ENCODE measurements at regions not wholly inside any gene's neighbourhood (a gene's known extent, or its start where the extent isn't known, plus 50 kb on each side); places are given as distances from the start of the nearest gene placed in this dataset.
"Not testable (repeated sequence)": the region's sequence is repeated elsewhere in the genome, so short reads cannot be mapped to it uniquely, and the experiment has no call there.

DNA sequence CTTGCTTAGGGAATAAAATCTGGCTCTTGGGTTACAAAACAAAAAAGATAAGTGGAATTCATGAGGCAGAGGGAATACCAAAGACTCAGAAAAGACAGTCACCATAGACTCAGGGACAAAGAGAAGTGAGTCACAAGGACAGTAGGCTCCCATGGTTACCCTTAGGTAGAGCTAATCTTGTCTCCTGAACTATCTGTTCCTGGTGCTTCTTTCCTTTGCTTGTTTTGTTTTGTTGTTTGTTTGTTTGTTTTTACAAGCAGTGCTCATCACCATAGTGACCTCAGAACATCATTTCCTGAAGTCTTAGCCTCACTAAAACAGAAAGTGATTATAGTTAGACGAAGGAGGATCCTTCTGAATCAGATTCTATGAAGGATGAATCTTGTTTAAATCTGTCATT, 142.3 kb upstream of the SOX21 start:
- CTCF ChIA-PET = no interaction called here
- POLR2A ChIA-PET = no interaction called here
- no peak for DNase-seq (ENCODE audit: low read depth, low spot score)
- no peaks in the 10 kb centered on the region for H3K9me3 ChIP-seq (ENCODE audit: control insufficient read depth, insufficient read depth, low read length)
- H3K27ac ChIP-seq (ENCODE audit: low read depth, low read length) = no peak overlapping the region
- no peaks in the 10 kb centered on the region for H3K27me3 ChIP-seq (ENCODE audit: control insufficient read depth, insufficient read depth, low read length)
- TF ChIP-seq, protein P1, sequence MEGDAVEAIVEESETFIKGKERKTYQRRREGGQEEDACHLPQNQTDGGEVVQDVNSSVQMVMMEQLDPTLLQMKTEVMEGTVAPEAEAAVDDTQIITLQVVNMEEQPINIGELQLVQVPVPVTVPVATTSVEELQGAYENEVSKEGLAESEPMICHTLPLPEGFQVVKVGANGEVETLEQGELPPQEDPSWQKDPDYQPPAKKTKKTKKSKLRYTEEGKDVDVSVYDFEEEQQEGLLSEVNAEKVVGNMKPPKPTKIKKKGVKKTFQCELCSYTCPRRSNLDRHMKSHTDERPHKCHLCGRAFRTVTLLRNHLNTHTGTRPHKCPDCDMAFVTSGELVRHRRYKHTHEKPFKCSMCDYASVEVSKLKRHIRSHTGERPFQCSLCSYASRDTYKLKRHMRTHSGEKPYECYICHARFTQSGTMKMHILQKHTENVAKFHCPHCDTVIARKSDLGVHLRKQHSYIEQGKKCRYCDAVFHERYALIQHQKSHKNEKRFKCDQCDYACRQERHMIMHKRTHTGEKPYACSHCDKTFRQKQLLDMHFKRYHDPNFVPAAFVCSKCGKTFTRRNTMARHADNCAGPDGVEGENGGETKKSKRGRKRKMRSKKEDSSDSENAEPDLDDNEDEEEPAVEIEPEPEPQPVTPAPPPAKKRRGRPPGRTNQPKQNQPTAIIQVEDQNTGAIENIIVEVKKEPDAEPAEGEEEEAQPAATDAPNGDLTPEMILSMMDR (IDR thresholded peaks at IDR 0.05; ENCODE audit: low read depth, low read length) = no peak
- no peak overlapping the region for H3K4me3 ChIP-seq (ENCODE audit: low read depth, low read length)

DNA sequence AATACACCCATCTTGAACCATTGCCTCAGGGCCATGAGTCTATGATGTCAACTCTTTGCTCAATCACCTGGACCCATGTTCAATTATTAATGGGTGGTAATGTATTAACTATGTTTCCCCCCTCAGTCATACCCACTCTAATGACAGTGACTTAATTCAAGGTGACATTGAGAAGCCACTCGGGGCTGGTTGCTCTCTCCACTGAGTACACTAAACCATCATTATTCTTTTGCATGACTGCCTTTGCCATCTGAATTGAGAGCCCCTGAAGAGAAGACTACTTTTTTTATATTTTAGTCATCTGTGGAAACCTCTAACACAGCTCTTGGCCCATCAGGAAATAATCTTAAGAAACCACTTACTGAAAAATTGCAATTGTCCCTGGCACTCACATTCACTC, 139.2 kb upstream of the SOX21 start:
- TF ChIP-seq, protein P1 (IDR thresholded peaks at IDR 0.05; ENCODE audit: low read depth, low read length) = no peak
- no peak for DNase-seq (ENCODE audit: low read depth, low spot score)
- H3K27ac ChIP-seq (ENCODE audit: low read depth, low read length) = no peak overlapping the region
- H3K27me3 ChIP-seq (ENCODE audit: control insufficient read depth, insufficient read depth, low read length) = no peaks in the 10 kb centered on the region
- CTCF ChIA-PET = no interaction called here
- H3K4me3 ChIP-seq (ENCODE audit: low read depth, low read length) = no peak overlapping the region
- POLR2A ChIA-PET = no interaction called here
- H3K9me3 ChIP-seq (ENCODE audit: control insufficient read depth, insufficient read depth, low read length) = no peaks in the 10 kb centered on the region

DNA sequence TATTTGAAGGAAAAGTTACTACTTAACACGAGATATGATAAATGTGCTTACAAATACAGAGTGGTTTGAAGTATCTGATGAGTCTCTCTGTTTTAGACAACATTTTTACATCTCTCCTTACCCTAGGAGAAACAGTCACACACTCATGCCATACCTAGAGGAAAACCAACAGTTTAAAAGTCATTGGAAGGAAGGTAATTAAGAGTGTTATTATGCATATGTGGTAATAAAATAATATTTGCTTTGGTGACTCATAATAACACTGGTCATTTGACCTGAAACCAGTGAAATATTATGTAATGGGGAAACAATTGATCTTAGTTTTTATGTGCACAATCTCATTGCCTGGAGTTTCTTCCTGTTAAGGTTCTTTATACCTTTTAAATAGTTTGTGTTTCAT, 136.9 kb upstream of the SOX21 start:
- ChIA-PET POLR2A (no interaction called here), CTCF (no interaction called here)
- Histone ChIP-seq H3K27me3 (ENCODE audit: control insufficient read depth, insufficient read depth, low read length) (no peaks in the 10 kb centered on the region), H3K27ac (ENCODE audit: low read depth, low read length) (no peak overlapping the region), H3K4me3 (ENCODE audit: low read depth, low read length) (no peak overlapping the region), H3K9me3 (ENCODE audit: control insufficient read depth, insufficient read depth, low read length) (no peaks in the 10 kb centered on the region)
- TF ChIP-seq, protein P1 (IDR thresholded peaks at IDR 0.05; ENCODE audit: low read depth, low read length) = no peak
- no peak for DNase-seq (ENCODE audit: low read depth, low spot score)

DNA sequence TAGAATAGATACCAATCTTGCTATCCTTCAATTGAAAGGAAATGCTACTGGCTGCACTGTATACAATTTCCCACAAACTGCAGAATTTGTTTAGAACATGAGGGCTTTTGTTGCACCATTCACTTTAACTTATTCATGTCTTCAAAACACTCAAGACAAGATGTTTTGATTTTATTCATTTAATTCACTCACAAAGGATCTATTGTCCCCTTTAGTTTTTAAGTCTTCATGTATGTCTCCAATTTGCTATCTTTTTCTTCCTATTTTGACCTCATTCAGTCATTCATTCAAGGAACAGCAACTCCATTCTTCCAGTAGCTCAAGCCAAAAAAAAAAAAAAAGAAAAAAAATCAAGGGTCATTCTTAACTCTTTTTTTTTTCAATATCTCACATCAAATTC, 130.6 kb upstream of the SOX21 start:
- no peak for DNase-seq (ENCODE audit: low read depth, low spot score)
- TF ChIP-seq, protein P1 (IDR thresholded peaks at IDR 0.05; ENCODE audit: low read depth, low read length) = no peak
- Histone ChIP-seq H3K4me3 (ENCODE audit: low read depth, low read length) (no peak overlapping the region), H3K9me3 (ENCODE audit: control insufficient read depth, insufficient read depth, low read length) (no peaks in the 10 kb centered on the region), H3K27ac (ENCODE audit: low read depth, low read length) (no peak overlapping the region), H3K27me3 (ENCODE audit: control insufficient read depth, insufficient read depth, low read length) (no peaks in the 10 kb centered on the region)
- POLR2A ChIA-PET = no interaction called here
- CTCF ChIA-PET = no interaction called here

DNA sequence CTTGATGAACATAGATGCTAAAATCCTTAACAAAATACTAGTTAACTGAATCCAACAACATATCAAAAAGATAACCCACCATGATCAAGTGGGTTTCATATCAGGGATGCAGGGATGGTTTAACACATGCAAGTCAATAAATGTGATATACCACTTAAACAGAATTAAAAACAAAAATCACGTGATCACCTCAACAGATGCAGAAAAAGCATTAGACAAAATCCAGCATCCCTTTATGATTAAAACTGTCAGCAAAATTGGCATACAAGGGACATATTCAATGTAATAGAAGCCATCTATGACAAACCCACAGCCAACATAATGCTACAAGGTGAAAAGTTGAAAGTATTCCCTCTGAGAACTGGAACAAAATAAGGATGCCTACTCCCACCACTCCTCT, 124.7 kb upstream of the SOX21 start:
- DNase-seq (ENCODE audit: low read depth, low spot score); H3K27me3 ChIP-seq (ENCODE audit: control insufficient read depth, insufficient read depth, low read length); CTCF ChIA-PET; H3K4me3 ChIP-seq (ENCODE audit: low read depth, low read length); H3K9me3 ChIP-seq (ENCODE audit: control insufficient read depth, insufficient read depth, low read length); H3K27ac ChIP-seq (ENCODE audit: low read depth, low read length); POLR2A ChIA-PET: not testable (repeated sequence)

DNA sequence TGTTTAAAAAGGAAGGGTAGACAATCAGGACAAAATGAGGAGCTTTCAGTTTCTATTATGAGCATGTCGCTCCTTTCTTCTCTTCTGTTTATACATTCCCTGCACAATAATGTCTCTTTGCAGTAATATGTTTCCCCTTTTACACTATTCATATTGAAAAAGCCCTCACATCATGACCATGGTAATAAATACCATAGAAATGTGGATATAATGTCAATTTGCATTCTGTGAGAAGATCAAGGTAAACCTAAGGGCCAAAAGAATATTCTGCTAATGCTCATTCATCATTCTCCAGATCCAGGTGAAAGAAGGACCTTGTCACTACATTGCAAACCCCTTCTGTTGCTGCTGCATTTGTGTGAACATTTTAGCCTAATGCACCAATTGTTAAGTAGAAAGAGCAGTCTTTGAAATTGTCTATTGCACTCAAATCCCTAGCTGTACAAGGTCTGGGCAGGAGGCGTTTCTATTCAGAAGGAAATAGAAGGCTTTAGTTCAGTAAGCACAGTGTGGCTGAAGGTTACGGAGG, 117.6 kb upstream of the SOX21 start:
- peaks cover 2% of the 10 kb centered on the region for H3K27me3 ChIP-seq (ENCODE audit: control insufficient read depth, insufficient read depth, low read length)
- no peak overlapping the region for H3K4me3 ChIP-seq (ENCODE audit: low read depth, low read length)
- no peaks in the 10 kb centered on the region for H3K9me3 ChIP-seq (ENCODE audit: control insufficient read depth, insufficient read depth, low read length)
- H3K27ac ChIP-seq (ENCODE audit: low read depth, low read length) = no peak overlapping the region
- ChIA-PET CTCF (no interaction called here), POLR2A (no interaction called here)
- DNase-seq (ENCODE audit: low read depth, low spot score) = no peak
- TF ChIP-seq, protein P1 (IDR thresholded peaks at IDR 0.05; ENCODE audit: low read depth, low read length) = no peak

Measured in AG04450 (cell line).